HG03575 (cell line): ENCODE measurements at regions not wholly inside any gene's neighbourhood (a gene's known extent, or its start where the extent isn't known, plus 50 kb on each side); places are given as distances from the start of the nearest gene placed in this dataset.
"Not testable (repeated sequence)": the region's sequence is repeated elsewhere in the genome, so short reads cannot be mapped to it uniquely, and the experiment has no call there.

Source experiments
- ATAC-seq: cut with Tn5 transposase; IDR thresholded peaks from one replicate; pipeline ENCODE4 v1.9.1; 2021; ENCODE audit not compliant: unreplicated experiment, insufficient number of reproducible peaks, low FRiP score; ENCODE audit errors: extremely low read depth

DNA sequence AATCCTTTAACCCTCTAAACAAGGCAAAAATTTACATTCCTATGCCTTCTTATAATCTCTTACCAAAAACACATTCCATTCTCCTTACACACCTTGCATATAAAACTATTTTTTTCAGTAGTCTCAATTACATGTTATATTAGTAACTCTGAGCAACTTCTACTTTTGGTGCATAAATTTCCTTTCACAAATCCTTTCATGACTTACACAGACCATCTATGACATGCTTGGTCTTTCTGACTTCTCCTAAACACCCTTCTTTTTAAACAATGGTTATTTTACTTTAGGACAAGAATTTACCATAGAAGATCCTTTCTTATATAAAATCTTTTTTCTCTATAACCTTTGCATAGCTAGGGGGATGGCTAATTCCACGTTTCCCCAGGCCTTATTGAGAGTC, 208.0 kb upstream of the ARRDC3 start:
- no peak for ATAC-seq

DNA sequence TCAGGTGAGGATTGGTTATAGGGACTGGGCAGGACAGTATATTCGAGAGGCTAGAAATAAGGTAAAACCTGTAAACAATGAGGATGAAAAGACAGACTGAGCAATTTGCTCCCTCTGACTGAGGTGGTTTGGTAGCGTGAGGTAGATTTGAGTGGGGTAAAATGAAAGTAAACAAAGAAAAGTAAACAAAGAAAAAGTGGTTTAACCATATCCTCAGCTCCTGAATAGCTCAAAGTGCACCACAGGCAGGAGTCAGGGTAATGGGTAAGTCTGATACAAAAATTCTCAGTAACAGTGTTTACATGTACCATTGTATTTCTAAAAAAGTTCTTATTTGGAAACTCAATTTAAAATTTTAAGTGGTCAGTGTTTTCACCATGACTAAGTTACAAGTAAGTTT, 203.1 kb upstream of the ARRDC3 start:
- ATAC-seq, result no peak

DNA sequence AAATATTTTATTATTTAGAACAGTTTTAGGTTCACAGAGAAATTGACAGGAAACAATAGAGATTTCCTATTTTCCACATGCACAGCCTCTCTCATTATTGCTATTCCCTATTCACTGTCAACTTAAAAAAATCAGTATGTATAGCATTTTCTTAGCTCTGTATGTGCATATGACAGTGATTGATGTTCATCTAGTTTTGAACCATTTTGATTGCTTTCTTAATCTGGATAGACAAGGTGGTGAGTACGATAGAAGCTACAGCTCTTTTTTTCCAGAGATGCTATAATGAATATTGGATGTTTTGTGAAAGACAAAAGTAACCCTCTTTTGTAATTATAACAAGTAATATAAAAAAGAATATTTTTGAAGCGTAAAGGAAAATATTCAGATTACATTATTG, 201.2 kb upstream of the ARRDC3 start:
- no peak for ATAC-seq

DNA sequence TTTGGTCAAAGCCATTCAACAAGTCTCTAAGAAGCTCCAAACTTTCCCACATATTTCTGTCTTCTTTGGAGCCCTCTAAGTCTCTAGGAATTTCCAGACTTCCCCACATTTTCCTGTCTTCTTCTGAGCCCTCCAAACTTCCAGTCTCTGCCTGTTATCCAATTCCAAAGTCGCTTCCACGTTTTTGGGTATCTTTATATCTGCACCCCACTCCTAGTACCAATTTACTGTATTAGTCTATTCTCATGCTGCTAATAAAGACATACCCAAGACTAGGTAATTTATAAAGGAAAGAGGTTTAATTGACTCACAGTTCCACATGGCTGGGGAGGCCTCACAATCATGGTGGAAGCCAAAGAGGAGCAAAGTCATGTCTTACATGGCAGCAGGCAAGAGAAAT, 182.9 kb upstream of the ARRDC3 start:
- ATAC-seq, result not testable (repeated sequence)

DNA sequence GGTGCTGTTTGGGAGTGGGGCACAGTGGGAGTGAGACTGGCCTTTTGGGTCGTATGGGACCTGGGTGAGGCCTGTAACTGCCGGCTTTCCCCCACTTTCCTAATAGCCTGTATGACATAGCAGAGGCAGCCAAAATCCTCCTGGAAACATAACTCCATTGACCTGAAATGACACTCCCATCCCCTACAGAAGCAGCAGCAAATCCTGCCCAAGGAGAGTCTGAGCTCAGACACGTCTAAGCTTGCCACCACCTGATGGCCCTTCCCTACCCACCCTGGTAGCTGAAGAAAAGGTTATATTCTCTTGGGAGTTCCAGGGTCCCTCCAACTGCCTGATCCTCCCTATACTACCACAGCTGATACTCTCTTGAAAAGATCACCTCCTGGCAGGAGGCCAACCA, 179.8 kb upstream of the ARRDC3 start:
- ATAC-seq, result no peak

DNA sequence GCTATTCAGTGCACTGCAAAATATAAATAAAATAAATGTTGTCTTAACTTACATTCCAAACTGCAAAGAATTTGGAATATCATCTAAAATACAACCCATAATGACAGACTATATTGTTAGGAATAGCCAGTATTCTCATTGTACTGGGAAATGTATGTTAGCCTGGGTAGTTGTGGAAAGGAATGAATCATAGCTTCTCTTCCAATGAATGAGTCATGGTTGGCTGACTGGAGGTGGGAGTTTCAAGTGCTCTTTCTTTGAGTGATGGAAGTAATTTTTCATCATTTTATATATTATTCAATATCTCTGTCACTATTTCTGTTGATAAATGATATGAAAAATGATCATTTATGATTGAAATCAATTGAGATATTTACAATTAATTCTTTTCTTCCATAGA, 158.6 kb upstream of the ARRDC3 start:
- no peak for ATAC-seq

DNA sequence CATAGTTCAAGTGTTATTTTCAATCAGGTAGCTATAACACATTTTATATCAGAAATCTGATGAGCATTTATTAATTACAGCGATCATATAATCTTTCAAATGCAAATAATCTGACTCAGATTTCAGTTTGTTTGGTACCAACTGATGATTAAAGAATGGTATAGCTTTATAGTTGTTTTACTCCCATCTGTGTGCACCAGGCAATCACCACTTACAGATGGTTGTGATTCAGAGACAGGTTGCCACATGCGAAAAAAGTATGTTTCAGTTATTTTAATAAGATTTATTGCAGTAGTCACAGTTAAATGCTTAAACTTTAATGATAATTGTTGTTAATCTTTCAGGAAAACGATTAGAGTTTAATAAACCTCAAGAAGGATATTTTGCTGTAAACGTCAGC, 155.1 kb upstream of the ARRDC3 start:
- no peak for ATAC-seq

DNA sequence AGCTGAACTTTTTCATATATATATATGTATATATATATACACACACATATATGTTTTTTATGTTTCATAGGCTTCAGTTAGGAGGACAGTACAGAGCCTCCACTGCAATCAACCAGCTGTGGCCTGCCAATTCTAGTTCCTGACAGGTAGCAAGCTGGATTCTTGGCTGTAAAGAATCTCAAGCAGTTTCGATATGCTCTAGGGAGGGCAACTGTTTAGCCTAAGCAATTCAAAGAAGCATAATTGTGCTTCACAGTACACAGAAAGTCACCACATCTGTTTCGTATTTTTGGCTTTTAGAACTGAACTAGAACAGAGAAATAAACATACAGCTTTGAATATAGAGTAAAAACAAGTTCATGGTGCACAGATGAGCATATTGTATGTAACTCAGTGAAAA, 152.4 kb upstream of the ARRDC3 start:
- ATAC-seq, result no peak

DNA sequence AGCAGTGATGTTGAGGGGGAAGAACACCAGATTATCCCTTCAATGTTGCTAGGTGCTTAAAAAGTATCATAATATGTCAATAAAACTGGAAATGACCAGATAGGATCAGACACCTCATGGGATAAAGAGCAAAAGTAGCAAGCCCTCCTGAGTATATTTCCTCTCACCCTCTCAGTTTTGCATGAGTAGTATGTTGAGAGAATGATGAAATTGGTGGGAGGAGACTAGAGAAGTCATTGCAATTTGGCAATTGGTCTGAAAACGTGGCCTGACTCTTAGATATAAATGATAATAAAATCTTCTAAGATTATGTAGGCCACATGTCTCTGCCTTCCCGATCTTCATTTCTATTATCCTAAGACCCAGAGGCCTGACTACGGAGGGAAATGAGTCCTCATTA, 151.2 kb upstream of the ARRDC3 start:
- ATAC-seq, result no peak

DNA sequence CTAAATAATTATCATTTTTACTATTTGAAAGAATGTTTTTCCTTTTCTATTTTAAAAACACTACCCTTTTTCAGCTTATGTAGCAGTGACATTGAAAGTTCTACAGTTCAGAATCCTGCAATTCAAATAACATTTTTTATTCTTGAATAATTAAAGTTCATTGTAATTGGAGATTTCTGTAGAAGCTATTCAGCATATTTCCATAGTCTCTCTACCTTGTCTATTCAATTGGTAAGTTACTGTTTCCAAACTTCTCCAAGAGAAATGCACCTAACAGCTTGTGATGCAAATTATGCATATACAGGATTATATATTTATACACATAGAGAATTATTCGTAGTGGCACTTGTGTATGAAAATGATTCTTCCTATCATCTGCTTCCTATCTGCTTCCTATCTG, 149.7 kb upstream of the ARRDC3 start:
- no peak for ATAC-seq

DNA sequence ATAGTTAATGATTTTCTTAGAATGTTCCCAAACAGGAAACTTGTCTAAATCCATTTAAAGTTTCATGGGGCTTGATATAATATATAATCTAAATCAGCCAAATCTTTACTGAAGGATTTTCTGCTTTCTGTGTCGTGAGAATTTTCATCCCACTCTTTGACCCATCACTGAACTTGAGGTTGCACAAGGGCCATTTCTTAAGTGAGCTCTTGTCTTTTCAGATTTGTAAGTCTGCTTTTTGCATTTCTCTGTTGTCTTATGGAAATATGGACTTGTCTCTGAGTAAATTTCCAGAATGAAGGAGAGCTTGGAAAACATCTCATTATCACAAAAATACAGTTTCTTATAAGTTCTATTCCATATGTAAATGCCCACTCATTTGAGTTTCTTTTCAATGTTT, 149.2 kb upstream of the ARRDC3 start:
- ATAC-seq, result no peak

DNA sequence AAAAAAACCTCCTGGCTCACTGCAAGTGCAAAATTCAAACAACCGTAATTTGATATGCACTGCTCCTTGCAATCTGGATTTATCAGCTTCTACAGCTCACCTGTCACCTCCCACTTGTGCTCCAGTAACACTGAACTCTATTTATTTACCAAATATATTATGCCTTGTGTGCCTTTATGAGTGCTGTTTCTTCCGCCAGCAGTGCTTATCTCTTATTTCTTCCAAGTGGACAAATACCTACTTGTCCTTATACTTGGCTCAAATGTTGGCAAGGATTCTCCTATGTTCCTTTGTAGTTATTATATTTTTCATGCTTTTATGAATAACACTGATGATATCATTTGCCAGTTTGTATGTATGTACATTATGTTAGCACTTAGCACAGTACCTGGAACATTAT, 145.7 kb upstream of the ARRDC3 start:
- no peak for ATAC-seq

DNA sequence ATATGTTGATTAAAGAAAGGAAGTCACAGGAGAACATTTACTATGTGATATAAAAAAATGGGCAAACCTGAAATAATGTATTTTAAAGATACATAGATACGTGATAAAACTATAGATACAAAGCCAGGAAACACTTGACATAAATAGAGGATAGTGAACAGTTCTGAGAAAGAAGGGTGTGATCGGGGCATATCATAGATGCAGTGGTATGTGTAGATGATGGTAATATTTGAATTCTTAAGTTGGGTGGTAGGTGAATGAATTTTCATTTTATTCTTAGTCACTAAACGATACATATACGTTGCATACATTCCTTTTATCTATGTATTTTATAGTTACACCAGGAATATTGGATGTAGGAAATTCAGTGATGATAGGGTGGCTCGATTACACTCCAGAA, 138.7 kb upstream of the ARRDC3 start:
- ATAC-seq, result no peak

DNA sequence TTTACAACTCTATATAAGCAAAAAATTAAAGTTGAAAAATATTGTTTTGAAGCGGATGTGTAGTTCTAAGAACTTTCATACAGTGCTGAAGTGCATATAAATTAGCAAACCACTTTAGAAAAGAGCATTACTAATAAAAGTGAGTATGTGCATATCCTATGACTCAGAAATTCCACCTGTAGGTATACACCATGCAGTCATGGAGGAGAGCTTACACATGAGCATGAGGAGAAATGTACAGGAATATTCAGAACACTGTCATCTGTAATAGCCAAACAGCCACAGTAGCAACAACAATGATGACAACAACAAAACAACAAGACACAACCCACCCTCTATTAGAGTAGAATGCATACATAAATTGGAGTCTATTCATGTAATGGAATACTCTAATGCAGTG, 138.2 kb upstream of the ARRDC3 start:
- no peak for ATAC-seq

DNA sequence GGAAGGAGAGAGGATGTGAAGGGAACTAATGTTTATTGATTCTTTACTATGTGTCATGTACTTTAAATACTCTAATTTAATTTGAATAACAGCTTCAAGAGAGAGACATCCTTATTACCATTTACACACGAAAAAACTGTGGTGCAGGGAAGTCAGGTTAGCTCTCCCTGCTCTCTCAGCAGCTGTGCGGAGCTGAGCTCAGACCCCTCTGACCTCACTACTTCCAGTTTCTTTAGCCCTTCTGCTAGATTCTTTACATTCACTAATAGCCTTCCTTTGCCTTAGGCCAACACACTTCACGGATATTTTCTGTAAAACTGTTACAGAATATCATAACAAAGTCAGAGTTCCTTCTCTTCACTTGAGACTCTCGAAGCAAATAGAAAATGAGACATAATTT, 131.3 kb upstream of the ARRDC3 start:
- no peak for ATAC-seq

DNA sequence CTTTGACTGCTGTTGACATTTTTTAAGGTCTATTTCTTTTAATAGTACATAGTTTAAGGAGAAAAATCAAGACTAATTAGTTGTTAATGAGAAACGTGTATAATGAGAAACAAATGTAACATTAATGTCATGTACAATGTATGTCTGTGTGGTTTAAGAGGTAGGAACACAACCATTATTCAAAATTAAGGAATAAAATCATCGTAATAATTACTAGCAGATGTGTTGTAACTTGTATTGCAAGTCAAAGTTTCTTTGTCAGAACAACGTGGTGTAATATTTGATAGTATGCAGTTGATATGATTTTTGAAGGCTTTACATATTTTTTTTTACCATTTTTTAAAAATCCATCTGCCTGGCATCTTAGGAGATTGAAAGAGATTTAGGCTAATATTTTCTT, 120.2 kb upstream of the ARRDC3 start:
- no peak for ATAC-seq

DNA sequence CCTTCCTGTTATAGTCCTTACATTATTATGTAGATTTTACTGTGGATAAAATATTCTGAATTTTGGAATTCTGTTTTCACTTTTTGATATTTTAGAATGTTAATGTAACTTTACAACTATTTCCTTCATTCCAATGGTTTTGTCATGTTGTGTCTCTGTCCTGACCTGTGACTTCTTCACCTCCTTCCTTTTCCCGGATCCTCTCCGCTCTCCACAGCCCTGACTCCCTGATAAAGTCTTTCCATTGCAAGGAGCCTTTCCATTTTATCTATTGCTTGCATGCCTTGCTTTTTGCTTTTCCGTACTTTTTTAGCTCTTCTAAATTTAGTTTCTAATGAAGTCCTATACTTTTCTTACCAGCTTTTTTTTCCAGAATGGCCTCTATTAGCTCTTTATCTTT, 117.6 kb upstream of the ARRDC3 start:
- ATAC-seq, result no peak

DNA sequence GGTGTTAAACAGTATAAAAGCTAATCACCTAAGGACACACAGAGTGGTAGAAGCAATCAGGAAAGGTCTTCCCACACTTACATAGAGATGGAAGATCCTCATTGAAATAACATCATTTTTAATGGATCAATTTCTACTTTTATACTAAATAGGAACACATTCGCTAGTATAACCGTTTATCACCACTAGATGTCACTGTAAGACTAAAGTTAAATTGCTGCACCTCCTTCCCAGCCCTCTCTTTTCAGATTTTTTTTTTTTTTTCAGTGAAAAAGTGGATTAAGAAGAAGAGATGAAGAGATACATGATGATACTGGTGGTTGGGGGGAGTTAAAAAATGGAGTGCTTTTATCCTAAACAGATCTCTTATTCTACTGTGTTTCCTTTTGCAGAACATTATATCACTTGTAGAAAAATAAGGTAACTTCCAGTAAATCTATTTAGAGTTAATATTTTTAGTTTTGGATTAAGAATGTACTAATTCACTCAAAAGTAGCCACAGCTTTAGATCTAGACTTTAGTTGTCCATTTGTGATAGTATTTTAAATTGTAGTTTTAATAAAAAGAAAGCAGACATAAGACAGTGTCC, 116.9 kb upstream of the ARRDC3 start:
- no peak for ATAC-seq

DNA sequence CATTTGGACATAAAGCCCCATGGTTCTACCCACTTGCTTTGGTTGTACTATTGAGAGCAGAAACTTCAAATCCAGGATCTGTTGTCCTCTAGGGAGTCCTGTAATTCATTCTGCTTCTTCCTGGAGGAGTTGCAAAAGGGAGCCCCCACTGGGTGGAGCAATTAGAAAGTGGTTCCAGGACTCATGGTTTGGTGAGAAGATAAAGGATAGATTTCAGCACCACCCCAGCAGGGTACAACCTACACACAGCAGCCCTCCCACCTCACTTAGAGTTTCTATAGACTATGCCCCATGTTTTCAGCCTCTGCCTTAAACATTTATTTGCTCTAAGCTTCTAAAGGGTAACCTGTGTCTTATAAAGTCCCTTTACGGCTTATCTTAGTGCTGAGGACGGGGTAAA, 112.6 kb upstream of the ARRDC3 start:
- no peak for ATAC-seq

DNA sequence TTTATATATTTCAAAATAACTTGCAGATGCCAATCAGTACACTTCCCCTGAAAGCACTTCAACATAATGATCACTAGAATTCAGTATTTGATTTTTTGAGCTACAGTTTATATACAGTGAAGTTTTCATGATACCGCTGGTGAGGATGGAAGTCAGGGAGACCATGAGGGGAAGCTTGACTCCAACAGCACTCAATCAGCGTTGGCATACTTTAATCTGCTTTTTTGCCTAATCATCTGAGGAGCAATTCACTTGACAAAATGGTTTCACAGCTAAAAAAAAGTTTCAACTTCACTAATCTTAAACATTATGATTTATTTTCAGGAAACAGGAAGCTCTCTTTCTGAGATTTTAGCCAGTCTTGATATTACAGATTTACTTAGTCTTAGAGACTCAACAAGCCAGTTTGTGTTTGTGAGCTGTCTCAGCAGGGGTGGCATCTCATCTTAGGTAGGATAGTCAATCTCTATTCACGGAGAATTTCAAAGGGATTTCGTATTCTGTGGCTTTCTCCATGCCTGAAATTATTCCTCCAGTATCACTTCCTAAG, 111.4 kb upstream of the ARRDC3 start:
- ATAC-seq, result no peak

DNA sequence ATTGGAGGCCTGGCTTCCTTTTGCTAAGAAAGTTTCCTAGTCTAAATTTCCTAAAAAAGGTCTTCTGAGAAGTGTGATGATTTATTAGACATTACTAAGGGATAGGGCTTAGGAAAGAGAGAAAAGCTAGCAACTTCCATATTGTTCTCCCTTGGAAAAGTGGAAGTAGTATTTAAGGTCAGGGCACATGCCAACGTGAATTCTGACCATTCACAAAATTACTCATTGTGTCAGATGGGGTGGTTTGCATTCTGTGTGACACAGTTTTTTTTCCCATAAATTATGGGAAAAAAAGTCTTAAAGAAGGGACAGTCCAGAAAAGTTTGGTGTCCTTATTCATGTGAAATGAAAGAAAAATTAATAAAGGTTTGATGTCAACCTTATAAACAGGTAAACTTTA, 110.0 kb upstream of the ARRDC3 start:
- no peak for ATAC-seq
